GM21515 (cell line): ENCODE measurements at regions not wholly inside any gene's neighbourhood (a gene's known extent, or its start where the extent isn't known, plus 50 kb on each side); places are given as distances from the start of the nearest gene placed in this dataset.
A peak's percentile ranks its signal among the peaks of the same experiment; 100 is the strongest.
"Not testable (repeated sequence)": the region's sequence is repeated elsewhere in the genome, so short reads cannot be mapped to it uniquely, and the experiment has no call there.

Experiments used
- ATAC-seq: cut with Tn5 transposase; IDR thresholded peaks from one replicate; pipeline ENCODE4 v1.9.1; 2021; ENCODE audit not compliant: unreplicated experiment

DNA sequence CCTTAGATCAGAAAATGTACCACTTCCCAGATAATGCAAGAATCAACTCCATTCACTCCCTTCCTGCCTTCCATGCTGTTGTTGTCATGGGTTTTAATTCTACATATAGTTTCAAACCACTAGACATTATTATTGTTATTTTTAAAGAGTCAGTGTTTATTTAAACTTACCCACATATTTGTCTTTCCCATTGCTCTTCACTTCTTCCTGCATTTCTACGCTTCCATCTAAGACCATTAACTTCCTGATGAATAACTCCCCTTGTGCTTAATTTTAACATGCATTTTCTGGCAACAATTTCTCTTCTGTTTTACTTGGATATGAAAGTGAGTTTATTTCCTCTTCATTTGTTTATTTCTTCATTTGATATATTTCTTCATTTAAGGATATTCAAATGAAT, 127.1 kb upstream of the FHIT start:
- ATAC-seq = no peak

DNA sequence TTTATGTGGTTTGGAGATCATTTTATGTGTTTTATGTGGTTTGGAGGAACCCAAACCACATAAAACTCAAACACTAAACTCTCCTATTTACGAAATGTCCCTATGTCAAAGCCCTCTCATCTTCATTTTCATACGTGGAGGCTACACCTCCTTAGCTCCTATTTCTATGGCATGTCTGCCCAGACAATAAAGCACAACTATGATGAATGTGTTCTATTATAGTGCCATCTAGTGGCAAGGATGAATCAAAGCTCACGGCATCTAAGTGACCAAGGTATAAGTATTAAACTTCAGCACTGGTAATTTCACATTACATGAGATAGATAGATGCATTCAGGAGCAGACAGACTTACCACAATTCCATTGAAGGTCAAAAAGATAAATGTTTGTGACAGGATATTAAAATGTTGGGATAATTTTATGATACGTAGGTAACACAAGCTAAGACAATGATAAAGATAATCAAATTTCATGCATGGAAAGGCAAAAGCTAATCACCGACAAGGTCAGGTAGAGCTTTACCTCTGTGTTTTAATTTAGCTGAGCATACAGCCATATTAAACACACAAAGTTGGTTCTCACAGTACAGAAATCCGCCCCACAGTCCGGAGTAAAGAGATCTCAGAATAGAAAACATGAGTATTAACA, 130.6 kb upstream of the FHIT start:
- peak; percentile 83 for ATAC-seq

DNA sequence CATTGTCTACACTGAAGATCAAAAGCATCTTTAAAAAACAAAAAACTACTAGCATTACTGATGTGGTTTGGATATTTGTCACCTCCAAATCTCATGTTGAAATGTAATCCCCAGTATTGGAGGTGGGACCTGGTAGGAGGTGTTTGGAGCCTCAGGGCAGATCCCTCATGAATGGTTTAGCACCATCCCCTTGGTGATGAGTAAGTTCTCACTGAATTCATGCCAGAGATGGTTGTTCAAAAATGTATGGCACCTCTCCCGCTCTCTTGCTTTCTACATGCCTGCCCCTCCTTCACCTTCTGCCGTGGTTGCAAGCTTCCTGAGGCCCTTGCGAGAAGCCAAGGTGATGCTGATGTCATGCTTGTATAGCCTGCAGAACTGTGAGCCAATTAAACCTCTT, 136.6 kb upstream of the FHIT start:
- ATAC-seq = no peak

DNA sequence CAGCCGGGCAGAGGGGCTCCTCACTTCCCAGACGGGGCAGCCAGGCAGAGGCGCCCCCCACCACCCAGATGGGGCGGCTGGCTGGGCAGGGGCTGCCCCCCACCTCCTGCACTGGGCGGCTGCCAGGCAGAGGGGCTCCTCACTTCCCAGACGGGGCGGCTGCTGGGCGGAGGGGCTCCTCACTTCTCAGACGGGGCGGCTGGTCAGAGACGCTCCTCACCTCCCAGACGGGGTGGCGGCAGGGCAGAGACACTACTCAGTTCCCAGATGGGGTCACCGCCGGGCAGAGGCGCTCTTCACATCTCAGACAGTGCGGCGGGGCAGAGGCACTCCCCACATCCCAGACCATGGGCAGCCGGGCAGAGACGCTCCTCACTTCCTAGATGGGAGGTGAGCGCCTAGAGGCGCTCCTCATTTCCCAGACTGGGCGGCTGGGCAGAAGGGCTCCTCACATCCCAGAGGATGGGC, 142.3 kb upstream of the FHIT start:
- not testable (repeated sequence) for ATAC-seq

DNA sequence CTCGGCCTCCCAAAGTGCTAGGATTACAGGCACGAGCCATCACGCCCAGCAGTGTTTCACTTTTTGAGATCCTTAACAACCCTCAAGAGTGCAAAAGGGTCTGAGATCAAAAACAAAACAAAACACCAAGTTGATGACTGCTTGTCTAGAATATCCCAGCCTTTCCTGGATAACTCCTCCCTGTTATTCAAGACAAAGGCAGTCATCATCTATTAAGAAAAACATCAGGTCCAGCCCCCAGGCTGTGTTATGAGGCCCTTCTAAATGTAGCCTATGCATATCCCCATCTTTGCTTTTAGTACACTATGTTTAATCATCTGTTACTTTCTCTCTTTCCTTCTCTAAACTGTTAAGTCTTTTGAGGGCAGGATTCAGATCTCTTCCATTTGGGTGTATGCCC, 150.1 kb upstream of the FHIT start:
- ATAC-seq = no peak

DNA sequence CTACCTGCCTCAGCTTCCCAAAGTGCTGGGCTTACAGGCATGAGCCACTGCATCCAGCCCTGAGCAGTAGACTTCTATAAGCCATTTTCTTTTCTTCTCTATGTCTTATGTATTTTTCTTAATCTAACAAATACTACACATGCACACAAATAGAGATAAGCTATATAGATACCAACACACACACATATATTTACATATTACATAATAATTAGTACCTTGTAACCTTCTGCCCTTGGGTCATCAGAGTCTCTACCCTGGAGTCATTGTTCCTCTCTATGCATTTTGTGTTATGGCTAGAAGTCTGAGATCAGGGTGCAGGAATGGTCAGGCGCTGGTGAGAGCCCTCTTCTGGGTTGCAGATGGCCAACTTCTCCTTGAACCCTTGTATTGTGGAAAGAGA, 154.0 kb upstream of the PTPRG start:
- ATAC-seq = no peak

DNA sequence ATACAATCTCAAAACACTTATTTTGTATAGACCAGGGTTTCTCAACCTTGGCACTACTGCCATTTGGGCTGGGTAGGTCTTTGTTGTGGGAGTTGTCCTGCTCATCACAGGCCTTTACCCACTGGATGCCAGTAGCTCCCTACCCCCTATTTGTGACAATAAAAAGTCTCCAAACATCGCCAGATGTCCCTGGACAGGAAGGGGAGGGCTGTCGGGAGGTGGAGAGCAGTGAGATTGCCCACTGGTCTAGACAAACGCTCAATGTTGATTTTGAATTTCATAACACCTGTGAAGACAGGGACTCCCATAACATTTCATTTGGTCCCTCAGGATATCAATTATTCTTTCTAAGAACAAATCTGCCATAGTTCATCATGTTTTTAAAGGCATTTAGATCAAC, 151.7 kb upstream of the PTPRG start:
- no peak for ATAC-seq

DNA sequence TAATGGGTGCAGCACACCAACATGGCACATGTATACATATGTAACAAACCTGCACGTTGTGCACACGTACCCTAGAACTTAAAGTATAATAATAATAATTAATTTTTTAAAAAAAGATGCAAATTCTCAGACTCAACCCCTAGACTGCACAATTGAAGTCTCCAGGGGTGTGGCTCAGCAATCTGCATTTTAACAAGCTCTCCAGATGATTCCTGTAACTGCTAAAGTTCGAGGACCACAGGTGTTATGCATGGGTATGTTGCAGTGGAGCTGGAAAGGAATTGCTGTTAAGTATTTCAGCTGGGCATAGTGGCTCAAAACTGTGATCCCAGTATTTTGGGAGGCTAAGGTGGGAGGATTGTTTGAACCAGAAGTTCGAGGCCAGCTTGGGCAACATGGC, 151.0 kb upstream of the PTPRG start:
- not testable (repeated sequence) for ATAC-seq

DNA sequence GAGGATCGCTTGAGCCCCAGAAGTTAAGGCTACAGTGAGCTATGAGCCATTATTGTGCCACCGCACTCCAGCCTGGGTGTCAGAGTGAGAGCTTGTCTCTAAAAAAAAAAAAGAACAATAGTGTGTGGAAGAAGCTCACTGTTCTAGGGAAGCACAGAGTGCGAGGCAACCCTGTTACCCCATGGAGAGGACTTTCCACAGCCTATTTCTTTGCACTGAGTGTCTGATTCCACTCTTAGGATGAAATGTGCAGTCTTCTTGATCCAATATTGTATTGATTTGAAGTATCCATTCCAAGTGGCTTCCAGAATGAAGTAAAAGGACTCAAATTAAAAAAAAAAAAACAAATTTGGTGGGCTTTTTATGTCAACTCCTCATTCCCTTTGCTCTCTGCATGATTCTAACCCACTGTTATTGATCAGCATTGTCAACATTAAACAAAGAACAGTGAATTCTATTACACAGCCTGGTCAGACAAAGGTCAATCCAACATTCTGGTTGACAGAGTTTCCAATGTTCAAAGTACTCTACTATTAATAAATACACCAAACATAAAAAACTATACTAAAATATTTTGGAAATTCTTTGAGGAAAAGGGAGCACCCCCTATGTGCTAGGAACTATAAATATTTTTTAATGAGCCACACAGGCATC, 150.2 kb upstream of the PTPRG start:
- no peak for ATAC-seq

DNA sequence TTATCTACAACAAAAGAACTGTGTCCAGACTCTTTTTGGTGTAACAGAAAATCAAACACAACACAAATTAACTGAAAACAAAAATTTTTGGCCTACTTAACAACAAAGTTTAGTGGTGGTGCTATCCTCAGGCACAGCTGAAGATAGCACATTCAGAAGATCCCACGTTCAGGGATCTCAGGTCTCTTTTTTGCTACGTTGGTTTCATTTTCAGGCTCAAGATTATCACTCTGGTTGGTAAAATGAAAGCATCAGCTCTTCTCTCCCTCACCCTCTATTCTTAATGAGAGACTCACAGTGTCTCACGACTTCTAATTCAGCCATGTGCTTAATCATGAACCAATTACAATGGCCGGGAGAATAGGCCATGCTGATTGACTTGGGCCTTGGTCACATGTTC, 146.9 kb upstream of the PTPRG start:
- ATAC-seq = peak; percentile 77

DNA sequence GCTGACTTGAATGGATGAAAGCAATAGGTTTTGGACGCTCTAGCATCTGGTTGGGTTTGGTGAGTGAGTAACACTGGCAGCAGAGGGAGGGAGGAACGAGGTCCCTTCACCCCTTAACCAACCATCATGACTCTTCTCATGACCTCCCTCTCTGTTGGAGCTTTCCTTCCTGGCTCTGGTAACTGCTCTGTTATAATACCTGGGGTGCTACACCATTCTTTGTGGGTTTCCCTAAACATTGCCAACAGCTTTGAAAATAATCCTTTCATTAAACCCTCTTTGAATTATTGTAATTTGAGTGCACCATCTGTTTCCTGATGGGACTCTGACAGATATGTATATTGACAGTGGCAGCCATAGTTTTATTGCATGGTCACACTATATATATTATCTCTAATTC, 146.2 kb upstream of the PTPRG start:
- no peak for ATAC-seq

DNA sequence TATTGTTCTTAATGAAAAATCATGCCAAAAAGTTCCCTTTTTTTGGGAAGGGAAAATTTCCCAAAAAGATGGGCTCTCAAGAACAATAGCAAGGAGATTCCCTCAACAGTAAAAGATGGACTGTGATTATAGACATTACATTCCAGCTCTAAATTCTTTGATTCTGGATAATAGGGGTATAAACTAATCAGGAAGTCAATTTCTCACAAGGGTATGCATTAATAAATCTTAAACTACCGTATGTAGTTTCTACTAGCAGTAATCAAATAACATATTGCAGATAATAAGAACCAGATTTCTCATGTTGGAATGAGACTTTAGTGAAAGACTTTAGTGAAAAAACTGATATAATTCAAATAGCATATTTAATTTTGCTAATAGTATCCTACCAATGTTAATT, 144.8 kb upstream of the PTPRG start:
- ATAC-seq = no peak

DNA sequence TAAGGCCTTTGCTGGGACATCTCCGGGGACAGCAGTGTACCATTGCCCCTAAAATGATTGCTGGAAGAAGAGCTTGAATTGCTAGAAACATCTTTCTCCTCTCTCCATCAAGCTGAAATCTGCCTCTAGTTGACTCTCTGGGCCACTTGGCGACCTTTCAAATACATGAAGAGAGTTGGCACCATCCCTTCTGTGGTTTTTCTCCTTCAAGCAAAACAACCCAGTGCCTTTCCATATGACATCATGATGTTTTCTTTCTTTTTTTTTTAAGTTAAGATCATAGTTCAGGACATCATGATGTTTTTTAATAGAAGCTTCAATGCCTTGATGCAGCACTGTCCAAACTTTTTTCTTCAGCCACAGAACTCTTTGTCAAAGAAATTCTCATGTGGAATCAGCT, 144.0 kb upstream of the PTPRG start:
- no peak for ATAC-seq

DNA sequence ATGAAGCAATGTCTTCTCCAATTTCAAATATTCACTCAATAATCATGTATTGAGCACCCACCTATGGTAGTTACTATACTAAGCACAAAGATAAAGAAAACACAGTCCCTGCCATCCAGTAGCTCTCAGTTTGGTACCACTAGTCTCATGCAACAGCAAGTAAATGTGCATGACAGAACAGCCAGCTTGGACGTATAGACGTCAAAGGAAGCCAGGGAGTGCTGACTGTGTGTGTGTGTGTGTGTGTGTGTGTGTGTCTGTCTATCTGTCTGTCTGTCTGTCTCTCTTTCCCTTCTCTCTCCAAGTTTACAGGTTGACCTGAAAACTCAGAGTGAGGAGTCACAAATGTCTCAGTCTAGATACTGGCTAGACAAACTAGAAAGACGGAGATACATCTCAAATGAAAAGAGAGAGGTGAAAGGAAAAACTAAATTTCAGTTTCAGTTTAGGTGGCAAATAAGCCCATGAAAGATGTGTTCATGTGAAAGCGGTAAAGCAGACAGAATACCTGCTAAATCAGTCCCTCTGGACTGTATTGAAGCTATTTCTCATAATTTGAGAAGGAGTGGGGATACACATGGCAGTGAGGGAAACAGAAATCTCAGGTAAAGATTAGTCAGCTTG, 141.1 kb upstream of the PTPRG start:
- no peak for ATAC-seq

DNA sequence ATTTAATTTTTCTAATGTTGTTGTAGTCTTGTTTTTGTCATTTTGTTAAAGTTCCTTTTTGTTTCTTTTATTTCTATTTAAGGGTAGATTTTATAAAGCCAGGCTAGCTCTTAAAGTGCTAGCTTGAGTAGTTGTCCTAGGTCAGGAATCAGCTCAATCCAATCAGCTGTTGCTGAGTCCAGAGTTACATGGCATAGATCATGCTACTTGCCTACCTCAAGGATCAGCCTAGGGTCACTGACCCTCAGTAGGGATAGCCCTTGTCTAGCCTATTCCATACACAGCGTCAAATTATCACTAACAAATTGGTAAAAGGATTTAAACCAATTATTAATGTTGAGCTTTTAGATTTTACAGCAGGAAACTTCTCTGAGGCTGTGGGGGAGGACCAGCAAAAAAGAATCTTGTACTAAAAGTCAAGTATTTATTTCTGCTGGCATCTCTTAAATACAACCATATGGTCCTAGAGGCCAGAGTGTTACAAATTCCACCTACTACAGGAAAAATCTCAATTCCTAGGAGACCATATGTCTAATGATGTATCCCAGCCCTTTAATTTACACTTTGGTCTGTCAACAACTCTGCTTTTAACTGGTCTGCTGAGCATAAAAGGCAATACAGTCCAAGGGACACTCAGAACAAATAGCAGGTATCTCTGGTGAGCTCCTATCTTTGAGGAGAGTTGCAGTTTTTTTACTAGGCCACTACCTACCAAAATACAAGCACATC, 138.3 kb upstream of the PTPRG start:
- ATAC-seq = no peak

DNA sequence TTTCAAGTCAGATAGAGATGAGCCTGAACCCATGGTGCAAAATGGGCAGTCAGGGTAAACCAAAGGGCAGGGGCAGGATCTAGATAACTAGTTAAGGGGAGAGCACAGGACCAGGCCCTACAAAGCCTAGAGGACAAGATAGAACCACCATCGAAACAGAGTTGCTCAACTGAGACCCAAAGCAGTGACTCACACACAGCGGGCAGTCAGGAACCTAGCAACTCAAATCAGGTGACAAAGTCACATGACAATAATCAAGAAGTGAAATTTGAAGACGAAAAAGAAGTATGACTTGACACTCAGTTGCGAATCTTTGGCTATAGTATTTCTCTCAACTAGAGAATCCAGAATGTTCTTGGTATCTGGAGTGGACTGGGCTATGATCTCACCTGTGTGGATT, 136.0 kb upstream of the PTPRG start:
- ATAC-seq = no peak

DNA sequence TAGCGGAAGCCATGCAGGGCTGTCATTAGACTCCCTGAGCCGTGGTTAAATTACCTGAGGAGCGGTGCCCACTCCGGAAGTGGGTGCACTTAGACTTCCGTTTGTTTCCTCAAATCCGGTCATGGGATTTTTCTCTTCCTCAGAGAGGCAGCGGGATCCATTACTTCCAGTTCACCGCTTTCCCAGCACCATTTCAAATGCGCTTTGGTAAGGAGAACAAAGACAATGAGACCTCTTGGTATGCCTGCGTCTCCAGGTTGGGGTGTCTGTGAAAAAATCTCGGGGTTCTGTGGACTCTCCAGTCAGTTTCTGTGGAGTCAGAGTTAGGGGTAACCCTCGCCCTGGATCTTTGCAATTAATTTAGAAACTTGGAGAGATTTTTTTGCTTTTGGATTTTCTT, 132.3 kb upstream of the PTPRG start:
- ATAC-seq = no peak

DNA sequence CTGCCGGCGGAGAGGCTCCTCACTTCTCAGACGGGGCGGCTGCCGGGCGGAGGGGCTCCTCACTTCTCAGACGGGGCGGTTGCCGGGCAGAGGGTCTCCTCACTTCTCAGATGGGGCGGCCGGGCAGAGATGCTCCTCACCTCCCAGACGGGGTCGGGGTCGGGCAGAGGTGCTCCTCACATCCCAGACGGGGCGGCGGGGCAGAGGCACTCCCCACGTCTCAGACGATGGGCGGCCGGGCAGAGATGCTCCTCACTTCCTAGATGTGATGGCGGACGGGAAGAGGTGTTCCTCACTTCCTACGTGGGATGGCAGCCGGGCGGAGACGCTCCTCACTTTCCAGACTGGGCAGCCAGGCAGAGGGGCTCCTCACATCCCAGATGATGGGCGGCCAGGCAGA, 126.5 kb upstream of the PTPRG start:
- not testable (repeated sequence) for ATAC-seq

DNA sequence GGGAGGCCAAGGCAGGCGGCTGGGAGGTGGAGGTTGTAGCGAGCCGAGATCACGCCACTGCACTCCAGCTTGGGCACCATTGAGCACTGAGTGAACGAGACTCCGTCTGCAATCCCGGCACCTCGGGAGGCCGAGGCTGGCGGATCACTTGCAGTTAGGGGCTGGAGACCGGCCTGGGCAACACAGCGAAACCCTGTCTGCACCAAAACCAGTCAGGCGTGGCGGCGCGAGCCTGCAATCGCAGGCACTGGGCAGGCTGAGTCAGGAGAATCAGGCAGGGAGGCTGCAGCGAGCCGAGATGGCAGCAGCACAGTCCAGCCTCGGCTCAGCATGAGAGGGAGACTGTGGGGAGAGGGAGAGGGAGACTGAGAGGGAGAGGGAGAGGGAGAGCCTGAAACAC, 126.0 kb upstream of the PTPRG start:
- ATAC-seq = not testable (repeated sequence)

DNA sequence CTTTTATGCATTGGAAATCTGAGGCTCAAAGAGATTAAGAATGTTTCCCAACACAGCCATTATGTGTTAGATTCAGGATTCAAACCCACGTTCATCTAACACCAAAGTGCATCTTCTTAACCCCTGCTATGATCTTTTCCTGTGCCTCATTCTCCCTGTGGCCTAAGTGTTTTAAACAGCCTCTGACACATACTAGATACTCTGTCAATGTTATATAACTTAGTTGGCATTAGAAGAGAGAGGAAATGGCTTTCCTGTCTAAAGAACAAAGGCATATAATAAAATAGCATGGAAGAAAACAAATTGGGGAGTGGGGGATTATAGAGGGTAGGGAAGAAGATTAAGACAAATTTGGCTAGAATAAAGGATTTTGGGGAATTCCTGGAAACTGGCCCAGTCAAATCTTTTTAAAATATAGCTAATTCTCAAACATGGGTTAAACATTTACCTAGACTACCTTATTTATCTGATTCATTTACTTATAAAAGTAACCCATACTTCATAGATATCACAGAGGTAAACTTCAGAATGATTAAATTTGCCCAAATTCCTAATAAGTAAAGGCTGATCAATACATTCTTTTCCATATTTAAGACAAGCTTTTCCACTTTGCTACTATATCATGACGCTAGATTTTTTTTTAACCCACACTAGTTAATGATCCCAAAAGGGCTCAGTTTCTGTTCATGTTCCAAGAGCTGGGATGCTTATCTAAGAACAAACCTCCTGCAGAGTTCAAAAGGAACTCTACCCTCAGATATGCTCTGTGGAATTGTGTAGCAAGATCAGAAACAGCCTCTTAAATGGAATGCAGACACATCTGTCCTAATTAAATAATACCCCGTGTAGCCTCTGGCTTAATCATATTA, 122.9 kb upstream of the PTPRG start:
- no peak for ATAC-seq

DNA sequence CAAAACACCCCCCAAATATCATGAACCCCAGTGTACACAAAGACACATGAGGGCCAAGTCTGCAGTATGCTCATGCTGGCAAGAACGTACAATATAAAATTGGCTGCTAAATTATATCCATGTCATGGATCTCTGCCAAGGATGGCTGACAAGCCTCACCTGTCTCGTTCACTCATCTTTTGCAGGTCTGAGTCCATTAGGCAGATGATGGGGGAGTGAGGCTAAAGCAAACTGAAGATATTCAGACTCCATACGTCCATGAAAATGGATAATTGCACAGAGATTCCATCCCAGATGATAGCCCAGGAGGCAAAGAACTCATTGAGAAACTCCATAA, 122.3 kb upstream of the PTPRG start:
- ATAC-seq = no peak
